Mucosa of descending colon (tissue), 3 donors: ENCODE measurements at regions not wholly inside any gene's neighbourhood (a gene's known extent, or its start where the extent isn't known, plus 50 kb on each side); places are given as distances from the start of the nearest gene placed in this dataset.

Experiments
- ATAC-seq: fragments of 200-7000 bp; cut with Tn5 transposase; one replicate; pipeline ENCODE4 v1.9.1; 2020; ENCODE audit warnings: mild to moderate bottlenecking, moderate library complexity
- DNase-seq, 3 donors: peaks; one replicate each; pipeline ENCODE4 v3.0.0-alpha.2; 2020
- H3K36me3 ChIP-seq: fragments of 200-600 bp; one replicate; pipeline ENCODE4 v1.8.0; 2021; ENCODE audit warnings: low read depth, mild to moderate bottlenecking
- H3K4me1 ChIP-seq: fragments of 200-600 bp; one replicate; pipeline ENCODE4 v1.8.0; 2021; ENCODE audit warnings: low read depth, mild to moderate bottlenecking
- H3K4me3 ChIP-seq: fragments of 200-600 bp; one replicate; pipeline ENCODE4 v1.8.0; 2021; ENCODE audit warnings: mild to moderate bottlenecking
- H3K9me3 ChIP-seq: fragments of 200-600 bp; one replicate; pipeline ENCODE4 v1.8.0; 2021; ENCODE audit warnings: mild to moderate bottlenecking
- intact Hi-C, 2 donors: fragments of 100-400 bp; cut with DNase I in 1 of 2; cut with micrococcal nuclease in 1 of 2; formaldehyde crosslinking; loops; one replicate each; pipeline versions ENCODE4 v1.11.0 to v1.11.1; 2022; cut with DNase I, micrococcal nuclease
- TF ChIP-seq, protein P1 (sequence below): fragments of 200-600 bp; IDR thresholded peaks from one replicate; pipeline ENCODE4 v1.8.0; 2022; ENCODE audit warnings: antibody characterized with exemption, mild to moderate bottlenecking
- donor health status: DM: no; HTN: no; CAD: no; lungs with moderate emphysema.
- donor health status: DM: no; HTN: no; CAD: no.
- donor health status: DM: no; HTN: yes; CAD: no.

DNA sequence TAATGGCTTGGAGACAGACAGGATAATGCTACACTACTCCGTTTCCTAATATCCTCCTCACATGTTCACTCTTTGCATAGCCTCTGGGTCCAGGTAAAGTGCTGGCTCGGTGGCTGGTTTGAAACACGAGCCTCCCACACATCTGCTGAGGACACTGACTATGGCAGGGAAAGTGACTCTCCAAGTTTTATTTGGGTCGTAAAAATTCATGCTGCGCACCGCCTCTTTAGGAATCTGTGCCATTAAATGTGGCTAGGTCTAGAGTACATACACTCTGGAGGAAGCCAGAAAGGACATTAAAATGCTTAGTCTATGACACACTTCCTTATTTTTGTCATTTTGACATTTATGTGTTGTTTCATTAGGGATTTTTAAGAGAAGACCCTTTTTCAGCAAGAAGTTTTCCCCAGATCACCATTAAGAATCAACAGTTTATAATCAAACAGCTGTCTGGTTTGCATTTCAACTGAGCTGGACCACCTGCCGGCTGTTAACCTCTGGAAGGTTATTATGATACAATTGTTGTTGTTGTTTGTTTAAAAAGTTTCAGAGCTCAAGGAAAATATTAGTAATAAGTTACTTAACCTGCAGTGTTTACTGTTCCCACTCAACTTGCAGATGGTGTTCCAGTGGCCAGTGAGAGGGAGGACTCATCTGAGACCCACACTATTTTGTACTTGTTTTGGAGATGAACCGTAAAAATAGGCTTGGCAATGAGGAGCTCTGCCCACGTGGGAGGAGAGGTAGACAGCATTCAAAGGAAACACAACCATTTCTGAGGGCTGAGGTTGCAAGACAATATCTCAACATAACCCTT, 443.3 kb upstream of the MEIS1 start:
- H3K4me1 ChIP-seq, result no peaks in the 10 kb centered on the region
- peak in 2 of 3 donors; percentile 35 to 61 for DNase-seq
- H3K36me3 ChIP-seq, result no peaks in the 10 kb centered on the region
- intact Hi-C loops, result no loop called here
- TF ChIP-seq, protein P1, sequence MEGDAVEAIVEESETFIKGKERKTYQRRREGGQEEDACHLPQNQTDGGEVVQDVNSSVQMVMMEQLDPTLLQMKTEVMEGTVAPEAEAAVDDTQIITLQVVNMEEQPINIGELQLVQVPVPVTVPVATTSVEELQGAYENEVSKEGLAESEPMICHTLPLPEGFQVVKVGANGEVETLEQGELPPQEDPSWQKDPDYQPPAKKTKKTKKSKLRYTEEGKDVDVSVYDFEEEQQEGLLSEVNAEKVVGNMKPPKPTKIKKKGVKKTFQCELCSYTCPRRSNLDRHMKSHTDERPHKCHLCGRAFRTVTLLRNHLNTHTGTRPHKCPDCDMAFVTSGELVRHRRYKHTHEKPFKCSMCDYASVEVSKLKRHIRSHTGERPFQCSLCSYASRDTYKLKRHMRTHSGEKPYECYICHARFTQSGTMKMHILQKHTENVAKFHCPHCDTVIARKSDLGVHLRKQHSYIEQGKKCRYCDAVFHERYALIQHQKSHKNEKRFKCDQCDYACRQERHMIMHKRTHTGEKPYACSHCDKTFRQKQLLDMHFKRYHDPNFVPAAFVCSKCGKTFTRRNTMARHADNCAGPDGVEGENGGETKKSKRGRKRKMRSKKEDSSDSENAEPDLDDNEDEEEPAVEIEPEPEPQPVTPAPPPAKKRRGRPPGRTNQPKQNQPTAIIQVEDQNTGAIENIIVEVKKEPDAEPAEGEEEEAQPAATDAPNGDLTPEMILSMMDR, result no peak
- no peak overlapping the region for H3K4me3 ChIP-seq
- ATAC-seq, result peak; percentile 96
- no peaks in the 10 kb centered on the region for H3K9me3 ChIP-seq

DNA sequence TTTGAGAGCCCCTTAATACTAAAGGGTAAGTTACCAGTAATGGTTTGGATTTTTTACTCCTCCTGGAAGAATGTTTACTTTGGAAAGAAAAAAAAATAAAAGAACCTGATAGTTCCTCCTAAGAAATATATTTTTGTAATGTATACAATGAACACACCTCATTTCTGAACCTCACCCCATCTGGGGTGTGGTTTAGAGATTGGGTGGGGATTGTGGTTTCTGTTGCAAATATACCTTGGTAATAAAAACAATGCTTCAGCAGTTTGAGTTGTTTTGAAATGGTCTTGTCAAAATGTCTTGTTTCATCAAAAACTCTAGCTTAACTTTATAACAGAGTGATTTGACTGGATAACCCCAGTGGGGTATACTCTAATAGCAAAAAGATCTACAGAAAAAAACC, 448.9 kb upstream of the MEIS1 start:
- H3K4me1 ChIP-seq, result no peaks in the 10 kb centered on the region
- DNase-seq (peak in 1 of 3 donors; percentile 55), ATAC-seq (peak; percentile 74)
- H3K4me3 ChIP-seq, result no peak overlapping the region
- no peaks in the 10 kb centered on the region for H3K36me3 ChIP-seq
- no peaks in the 10 kb centered on the region for H3K9me3 ChIP-seq
- TF ChIP-seq, protein P1, result no peak
- intact Hi-C loops, result no loop called here

DNA sequence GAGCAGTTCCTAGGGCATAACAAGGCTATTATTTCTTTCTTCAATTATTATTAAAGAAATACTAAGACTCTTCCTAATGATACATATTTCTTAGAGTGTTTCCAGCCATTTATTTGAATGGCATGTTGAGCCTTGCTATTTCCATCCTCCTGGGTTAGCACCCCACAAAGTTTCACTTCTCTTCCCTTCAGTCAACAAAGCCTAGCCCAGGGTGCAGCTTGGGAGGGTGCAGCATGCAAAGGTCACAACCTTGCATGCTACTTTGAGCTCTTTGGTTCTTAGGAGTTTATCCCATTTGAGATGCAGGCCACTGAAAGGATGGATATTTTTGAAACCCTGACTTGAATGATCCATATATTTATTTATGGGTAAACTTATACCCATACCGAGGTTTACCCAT, 454.4 kb upstream of the MEIS1 start:
- Histone ChIP-seq H3K4me3 (no peak overlapping the region), H3K4me1 (no peaks in the 10 kb centered on the region), H3K36me3 (no peaks in the 10 kb centered on the region), H3K9me3 (no peaks in the 10 kb centered on the region)
- intact Hi-C loops, result no loop called here
- TF ChIP-seq, protein P1, result no peak
- ATAC-seq, result no peak
- no peak for DNase-seq

DNA sequence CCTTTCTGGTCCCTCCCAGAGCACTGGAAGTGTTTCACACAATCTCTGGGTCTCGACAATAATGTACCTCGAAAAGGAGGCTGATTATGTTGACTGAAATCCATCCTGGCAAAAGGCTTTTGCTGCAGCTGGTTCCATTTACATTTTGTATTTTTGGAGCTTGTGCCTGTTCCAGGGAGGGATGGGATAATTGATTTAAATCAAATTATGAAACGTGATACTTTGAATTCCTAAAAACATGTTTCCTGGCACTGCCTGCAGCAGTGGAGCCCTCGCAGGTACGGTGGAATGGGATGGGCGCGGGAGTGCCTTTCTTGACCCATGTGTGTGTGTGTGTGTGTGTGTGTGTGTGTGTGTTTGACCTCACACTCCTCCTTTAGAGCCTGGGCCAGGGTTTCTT, 455.5 kb upstream of the MEIS1 start:
- Histone ChIP-seq H3K9me3 (no peaks in the 10 kb centered on the region), H3K4me3 (no peak overlapping the region), H3K36me3 (no peaks in the 10 kb centered on the region), H3K4me1 (no peaks in the 10 kb centered on the region)
- intact Hi-C loops, result no loop called here
- ATAC-seq (no peak), DNase-seq (no peak)
- TF ChIP-seq, protein P1, result no peak

DNA sequence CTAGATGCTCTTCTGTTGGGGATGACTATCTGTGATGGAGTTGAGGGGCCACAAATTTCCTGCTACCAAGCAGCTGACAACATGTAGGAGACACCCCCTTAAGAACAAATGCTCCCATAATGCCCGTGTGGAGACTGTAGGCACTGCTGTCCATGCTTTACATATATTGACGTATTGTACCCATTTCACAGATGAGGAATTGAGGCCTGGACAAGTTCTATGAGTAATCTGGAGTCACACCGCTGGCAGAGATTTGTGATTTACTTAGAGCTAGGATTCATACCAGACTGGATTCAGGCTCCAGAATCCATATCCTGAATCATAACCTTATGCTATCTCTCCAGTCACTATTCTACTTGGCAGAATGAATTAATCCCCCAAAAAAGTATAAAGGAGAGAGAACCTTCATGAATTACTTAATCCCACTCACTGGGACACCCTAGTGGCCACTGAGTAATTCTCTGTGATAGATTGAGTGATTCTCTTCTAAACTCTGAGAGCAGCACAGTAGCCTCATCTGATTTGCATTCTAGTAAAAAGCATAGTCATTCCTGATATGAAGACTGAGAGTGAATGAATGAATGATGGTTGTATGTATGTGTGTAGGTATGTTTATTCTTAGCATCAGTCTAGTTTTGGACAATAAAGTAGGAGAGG, 460.7 kb upstream of the MEIS1 start:
- intact Hi-C loops, result no loop called here
- Histone ChIP-seq H3K36me3 (no peaks in the 10 kb centered on the region), H3K9me3 (no peaks in the 10 kb centered on the region), H3K4me1 (no peaks in the 10 kb centered on the region), H3K4me3 (no peak overlapping the region)
- ATAC-seq (no peak), DNase-seq (no peak)
- TF ChIP-seq, protein P1, result no peak
